Mammary epithelial cell (primary cell): ENCODE measurements at regions not wholly inside any gene's neighbourhood (a gene's known extent, or its start where the extent isn't known, plus 50 kb on each side); places are given as distances from the start of the nearest gene placed in this dataset.

Experiments
- EZH2 ChIP-seq: IDR thresholded peaks from 2 replicates; pipeline ENCODE4 v1.6.1; 2012; ENCODE audit warnings: low read length, inconsistent platforms, borderline replicate concordance
- TF ChIP-seq, protein P1 (sequence below), 2 donors: IDR thresholded peaks in 1 of 2; conservative IDR thresholded peaks in 1 of 2; 2 replicates each; pipeline ENCODE4 v1.5.1; 2011 to 2012; ENCODE audit warnings: inconsistent platforms in 2 of 2, low read length in 2 of 2, mild to moderate bottlenecking in 2 of 2, control low read depth in 1 of 2, low read depth in 1 of 2; ENCODE audit not compliant: insufficient read depth in 1 of 2; ENCODE audit errors: extremely low read depth in 1 of 2

- TF ChIP-seq, protein P1, sequence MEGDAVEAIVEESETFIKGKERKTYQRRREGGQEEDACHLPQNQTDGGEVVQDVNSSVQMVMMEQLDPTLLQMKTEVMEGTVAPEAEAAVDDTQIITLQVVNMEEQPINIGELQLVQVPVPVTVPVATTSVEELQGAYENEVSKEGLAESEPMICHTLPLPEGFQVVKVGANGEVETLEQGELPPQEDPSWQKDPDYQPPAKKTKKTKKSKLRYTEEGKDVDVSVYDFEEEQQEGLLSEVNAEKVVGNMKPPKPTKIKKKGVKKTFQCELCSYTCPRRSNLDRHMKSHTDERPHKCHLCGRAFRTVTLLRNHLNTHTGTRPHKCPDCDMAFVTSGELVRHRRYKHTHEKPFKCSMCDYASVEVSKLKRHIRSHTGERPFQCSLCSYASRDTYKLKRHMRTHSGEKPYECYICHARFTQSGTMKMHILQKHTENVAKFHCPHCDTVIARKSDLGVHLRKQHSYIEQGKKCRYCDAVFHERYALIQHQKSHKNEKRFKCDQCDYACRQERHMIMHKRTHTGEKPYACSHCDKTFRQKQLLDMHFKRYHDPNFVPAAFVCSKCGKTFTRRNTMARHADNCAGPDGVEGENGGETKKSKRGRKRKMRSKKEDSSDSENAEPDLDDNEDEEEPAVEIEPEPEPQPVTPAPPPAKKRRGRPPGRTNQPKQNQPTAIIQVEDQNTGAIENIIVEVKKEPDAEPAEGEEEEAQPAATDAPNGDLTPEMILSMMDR (conservative IDR thresholded peaks at IDR 0.05 in 1 of 2, IDR thresholded peaks at IDR 0.05 in 1 of 2; ENCODE audit: extremely low read depth in 1 of 2, insufficient read depth in 1 of 2, low read depth in 1 of 2, low read length in 2 of 2) = no peak
- no peak for TF ChIP-seq EZH2
Observed at GRCh38 chr2:198757069-198757468, 700.7 kb downstream of the SATB2 start.
